ENCODE measurements at regions not wholly inside any gene's neighbourhood (a gene's known extent, or its start where the extent isn't known, plus 50 kb on each side); places are given as distances from the start of the nearest gene placed in this dataset.

GRCh38 chr4:24472161-24472510, 112.2 kb downstream of the DHX15 start:
- TF ChIP-seq EZH2phosphoT487 (IDR thresholded peaks at IDR 0.05) (no peak), CTCF (IDR thresholded peaks at IDR 0.05) (no peak), EZH2 (IDR thresholded peaks at IDR 0.05) (no peak)

All from neural progenitor cell (in vitro differentiated cells).